ENCODE measurements at regions not wholly inside any gene's neighbourhood (a gene's known extent, or its start where the extent isn't known, plus 50 kb on each side); places are given as distances from the start of the nearest gene placed in this dataset.

DNA sequence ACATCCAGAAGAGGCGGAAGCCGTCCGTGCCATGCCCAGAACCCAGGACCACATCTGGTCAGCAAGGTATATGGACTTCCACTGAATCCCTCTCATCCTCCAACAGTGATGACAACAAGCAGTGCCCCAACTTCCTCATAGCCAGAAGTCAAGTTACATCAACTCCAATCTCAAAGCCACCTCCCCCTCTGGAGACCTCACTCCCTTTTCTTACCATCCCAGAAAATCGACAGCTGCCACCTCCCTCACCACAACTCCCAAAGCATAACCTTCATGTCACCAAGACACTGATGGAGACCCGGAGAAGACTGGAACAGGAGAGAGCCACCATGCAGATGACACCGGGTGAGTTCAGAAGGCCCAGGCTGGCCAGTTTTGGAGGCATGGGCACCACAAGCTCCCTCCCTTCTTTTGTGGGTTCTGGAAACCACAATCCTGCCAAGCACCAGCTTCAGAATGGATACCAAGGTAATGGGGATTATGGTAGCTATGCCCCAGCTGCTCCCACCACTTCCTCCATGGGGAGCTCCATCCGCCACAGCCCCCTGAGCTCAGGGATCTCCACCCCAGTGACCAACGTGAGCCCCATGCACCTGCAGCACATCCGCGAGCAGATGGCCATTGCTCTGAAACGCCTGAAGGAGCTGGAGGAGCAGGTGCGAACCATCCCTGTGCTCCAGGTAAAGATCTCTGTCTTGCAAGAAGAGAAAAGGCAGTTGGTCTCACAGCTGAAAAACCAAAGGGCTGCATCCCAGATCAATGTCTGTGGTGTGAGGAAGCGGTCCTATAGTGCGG lies 130.3 kb upstream of the DMRT1 start:
- TF ChIP-seq, protein P1, sequence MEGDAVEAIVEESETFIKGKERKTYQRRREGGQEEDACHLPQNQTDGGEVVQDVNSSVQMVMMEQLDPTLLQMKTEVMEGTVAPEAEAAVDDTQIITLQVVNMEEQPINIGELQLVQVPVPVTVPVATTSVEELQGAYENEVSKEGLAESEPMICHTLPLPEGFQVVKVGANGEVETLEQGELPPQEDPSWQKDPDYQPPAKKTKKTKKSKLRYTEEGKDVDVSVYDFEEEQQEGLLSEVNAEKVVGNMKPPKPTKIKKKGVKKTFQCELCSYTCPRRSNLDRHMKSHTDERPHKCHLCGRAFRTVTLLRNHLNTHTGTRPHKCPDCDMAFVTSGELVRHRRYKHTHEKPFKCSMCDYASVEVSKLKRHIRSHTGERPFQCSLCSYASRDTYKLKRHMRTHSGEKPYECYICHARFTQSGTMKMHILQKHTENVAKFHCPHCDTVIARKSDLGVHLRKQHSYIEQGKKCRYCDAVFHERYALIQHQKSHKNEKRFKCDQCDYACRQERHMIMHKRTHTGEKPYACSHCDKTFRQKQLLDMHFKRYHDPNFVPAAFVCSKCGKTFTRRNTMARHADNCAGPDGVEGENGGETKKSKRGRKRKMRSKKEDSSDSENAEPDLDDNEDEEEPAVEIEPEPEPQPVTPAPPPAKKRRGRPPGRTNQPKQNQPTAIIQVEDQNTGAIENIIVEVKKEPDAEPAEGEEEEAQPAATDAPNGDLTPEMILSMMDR (IDR thresholded peaks at IDR 0.05 in 4 of 5, conservative IDR thresholded peaks at IDR 0.05 in 1 of 5), result no peak
- TF ChIP-seq POLR2A (IDR thresholded peaks at IDR 0.05), result no peak
